Ecto neural progenitor cell (in vitro differentiated cells): ENCODE measurements at regions not wholly inside any gene's neighbourhood (a gene's known extent, or its start where the extent isn't known, plus 50 kb on each side); places are given as distances from the start of the nearest gene placed in this dataset.

ENCODE experiments used
- DNase-seq: peaks from one replicate; pipeline ENCODE4 v3.0.0-alpha.2; 2018; ENCODE audit warnings: low spot score

- DNase-seq, result no peak
Observed at GRCh38 chr10:58140691-58141347, 126.9 kb downstream of the IPMK start.

GRCh38 chr10:58140054-58140453, 127.6 kb downstream of the IPMK start:
- DNase-seq, result no peak

GRCh38 chr10:58137813-58138212, 129.9 kb downstream of the IPMK start:
- no peak for DNase-seq

GRCh38 chr10:58115218-58116050, 152.3 kb downstream of the IPMK start:
- no peak for DNase-seq

- DNase-seq, result no peak
Observed at GRCh38 chr10:58109731-58110130, 158.0 kb downstream of the IPMK start.

- DNase-seq, result no peak
Observed at GRCh38 chr10:58107506-58107905, 160.2 kb downstream of the IPMK start.

- DNase-seq, result no peak
Observed at GRCh38 chr10:58106211-58107035, 161.3 kb downstream of the IPMK start.

- no peak for DNase-seq
Observed at GRCh38 chr10:58104351-58104751, 163.3 kb downstream of the IPMK start.

- DNase-seq, result no peak
Observed at GRCh38 chr10:58102897-58103296, 164.8 kb downstream of the IPMK start.

- no peak for DNase-seq
Observed at GRCh38 chr10:58101682-58102081, 166.0 kb downstream of the IPMK start.

GRCh38 chr10:58094985-58095718, 172.5 kb downstream of the IPMK start:
- DNase-seq, result no peak

- DNase-seq, result no peak
Observed at GRCh38 chr10:58091886-58092285, 175.8 kb downstream of the IPMK start.

- no peak for DNase-seq
Observed at GRCh38 chr10:58089739-58090138, 178.0 kb downstream of the IPMK start.

GRCh38 chr10:58087896-58088295, 179.8 kb downstream of the IPMK start:
- no peak for DNase-seq

- no peak for DNase-seq
Observed at GRCh38 chr10:58086763-58087150, 180.9 kb downstream of the IPMK start.

- DNase-seq, result no peak
Observed at GRCh38 chr10:58086144-58086762, 181.4 kb downstream of the IPMK start.

GRCh38 chr10:58082248-58082647, 185.4 kb downstream of the IPMK start:
- DNase-seq, result no peak

- no peak for DNase-seq
Observed at GRCh38 chr10:58081353-58081752, 186.3 kb downstream of the IPMK start.

GRCh38 chr10:58079461-58079860, 188.2 kb downstream of the IPMK start:
- DNase-seq, result no peak

GRCh38 chr10:58072634-58073033, 195.1 kb downstream of the IPMK start:
- DNase-seq, result no peak

GRCh38 chr10:58070956-58071355, 196.7 kb downstream of the IPMK start:
- no peak for DNase-seq

GRCh38 chr10:58068809-58069208, 198.9 kb downstream of the IPMK start:
- DNase-seq, result no peak
